ENCODE measurements at regions not wholly inside any gene's neighbourhood (a gene's known extent, or its start where the extent isn't known, plus 50 kb on each side); places are given as distances from the start of the nearest gene placed in this dataset.

- H3K4me3 ChIP-seq (ENCODE audit: low read depth, low read length): no peak overlapping the region
- no peak for TF ChIP-seq CTCF (conservative IDR thresholded peaks at IDR 0.05; ENCODE audit: low read depth, low read length)
- DNase-seq (ENCODE audit: low read depth): no peak
These were observed 99.5 kb upstream of the FTMT start for GRCh38 chr5:121752149-121752548.

GRCh38 chr5:121755266-121755665 lies 96.4 kb upstream of the FTMT start:
- no peak overlapping the region for H3K4me3 ChIP-seq (ENCODE audit: low read depth, low read length)
- TF ChIP-seq CTCF (conservative IDR thresholded peaks at IDR 0.05; ENCODE audit: low read depth, low read length): no peak
- no peak for DNase-seq (ENCODE audit: low read depth)

GRCh38 chr5:121757753-121758152 lies 93.9 kb upstream of the FTMT start:
- TF ChIP-seq CTCF (conservative IDR thresholded peaks at IDR 0.05; ENCODE audit: low read depth, low read length): no peak
- DNase-seq (ENCODE audit: low read depth): no peak
- no peak overlapping the region for H3K4me3 ChIP-seq (ENCODE audit: low read depth, low read length)

- no peak for DNase-seq (ENCODE audit: low read depth)
- H3K4me3 ChIP-seq (ENCODE audit: low read depth, low read length): no peak overlapping the region
- TF ChIP-seq CTCF (conservative IDR thresholded peaks at IDR 0.05; ENCODE audit: low read depth, low read length): no peak
These were observed 93.1 kb upstream of the FTMT start for GRCh38 chr5:121758615-121759014.

GRCh38 chr5:121762426-121762825 lies 89.3 kb upstream of the FTMT start:
- DNase-seq (ENCODE audit: low read depth): no peak
- TF ChIP-seq CTCF (conservative IDR thresholded peaks at IDR 0.05; ENCODE audit: low read depth, low read length): no peak
- no peak overlapping the region for H3K4me3 ChIP-seq (ENCODE audit: low read depth, low read length)

- no peak overlapping the region for H3K4me3 ChIP-seq (ENCODE audit: low read depth, low read length)
- DNase-seq (ENCODE audit: low read depth): no peak
- no peak for TF ChIP-seq CTCF (conservative IDR thresholded peaks at IDR 0.05; ENCODE audit: low read depth, low read length)
These were observed 88.0 kb upstream of the FTMT start for GRCh38 chr5:121763665-121764064.

- no peak for TF ChIP-seq CTCF (conservative IDR thresholded peaks at IDR 0.05; ENCODE audit: low read depth, low read length)
These were observed 71.3 kb upstream of the FTMT start for GRCh38 chr5:121780406-121780805.

More at GRCh38 chr5:121780406-121780805, 71.3 kb upstream of the FTMT start:
- no peak overlapping the region for H3K4me3 ChIP-seq (ENCODE audit: low read depth, low read length)
- DNase-seq (ENCODE audit: low read depth): no peak
